ENCODE measurements at regions not wholly inside any gene's neighbourhood (a gene's known extent, or its start where the extent isn't known, plus 50 kb on each side); places are given as distances from the start of the nearest gene placed in this dataset.
"Not testable (repeated sequence)": the region's sequence is repeated elsewhere in the genome, so short reads cannot be mapped to it uniquely, and the experiment has no call there.

DNA sequence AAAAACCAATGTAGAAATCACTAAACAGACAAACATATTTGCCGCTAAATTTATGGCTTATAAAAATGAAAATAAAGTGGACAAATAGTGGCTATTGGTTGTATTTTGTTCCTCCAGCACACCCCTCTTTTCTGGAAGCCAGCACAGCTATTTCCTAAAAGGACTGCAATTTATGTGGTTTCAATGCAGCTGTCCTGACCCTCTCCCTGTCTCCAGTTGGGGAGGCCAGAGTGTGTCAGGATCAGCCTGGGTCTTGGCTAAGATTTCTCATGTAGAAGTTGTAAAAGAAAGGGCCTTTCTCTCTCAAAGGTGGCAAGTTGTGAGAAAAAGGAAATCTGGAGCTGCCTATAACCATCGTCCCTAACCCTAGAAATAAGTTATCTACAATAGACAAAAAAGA, 165.6 kb downstream of the ALDH8A1 start:
- no peak for DNase-seq

DNA sequence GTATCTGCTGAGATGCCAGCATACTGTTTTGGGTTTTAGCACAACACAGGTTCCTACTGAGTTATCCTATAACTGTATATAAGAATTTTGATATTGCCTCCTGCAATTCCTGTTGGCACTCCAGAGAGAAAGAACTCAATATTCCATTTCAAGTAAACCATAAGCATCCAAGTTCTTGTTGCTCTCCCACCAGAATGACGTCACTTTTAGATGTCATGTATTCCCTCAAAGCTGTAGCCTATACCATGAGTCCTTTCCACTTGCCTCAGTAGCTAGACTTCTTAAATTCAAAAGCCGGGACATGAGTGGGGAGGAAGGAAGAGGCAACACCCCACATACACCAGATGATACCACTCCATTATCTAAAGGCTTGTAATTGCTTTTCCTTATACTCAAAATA, 171.5 kb downstream of the ALDH8A1 start:
- DNase-seq: no peak

DNA sequence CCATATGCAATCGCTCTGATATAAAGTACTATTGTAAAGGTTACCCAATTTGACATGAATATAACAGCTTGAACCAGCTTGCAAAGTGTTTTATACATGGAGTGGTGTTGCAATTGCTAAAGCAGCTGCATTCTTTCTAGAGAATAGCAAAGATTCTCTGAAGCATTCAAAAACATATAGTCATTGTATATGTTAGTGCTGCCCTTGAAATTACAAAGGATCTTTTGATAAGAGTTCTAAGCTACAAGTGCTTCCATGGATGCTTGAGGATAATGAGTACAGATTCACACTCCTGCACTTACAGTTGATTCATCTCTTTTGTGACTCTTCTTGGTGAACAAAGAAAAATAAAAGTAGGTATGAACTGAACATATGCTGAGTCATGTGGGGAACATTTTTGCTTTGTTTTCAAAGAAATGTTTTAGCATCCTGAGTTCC, 175.7 kb downstream of the ALDH8A1 start:
- DNase-seq: no peak

DNA sequence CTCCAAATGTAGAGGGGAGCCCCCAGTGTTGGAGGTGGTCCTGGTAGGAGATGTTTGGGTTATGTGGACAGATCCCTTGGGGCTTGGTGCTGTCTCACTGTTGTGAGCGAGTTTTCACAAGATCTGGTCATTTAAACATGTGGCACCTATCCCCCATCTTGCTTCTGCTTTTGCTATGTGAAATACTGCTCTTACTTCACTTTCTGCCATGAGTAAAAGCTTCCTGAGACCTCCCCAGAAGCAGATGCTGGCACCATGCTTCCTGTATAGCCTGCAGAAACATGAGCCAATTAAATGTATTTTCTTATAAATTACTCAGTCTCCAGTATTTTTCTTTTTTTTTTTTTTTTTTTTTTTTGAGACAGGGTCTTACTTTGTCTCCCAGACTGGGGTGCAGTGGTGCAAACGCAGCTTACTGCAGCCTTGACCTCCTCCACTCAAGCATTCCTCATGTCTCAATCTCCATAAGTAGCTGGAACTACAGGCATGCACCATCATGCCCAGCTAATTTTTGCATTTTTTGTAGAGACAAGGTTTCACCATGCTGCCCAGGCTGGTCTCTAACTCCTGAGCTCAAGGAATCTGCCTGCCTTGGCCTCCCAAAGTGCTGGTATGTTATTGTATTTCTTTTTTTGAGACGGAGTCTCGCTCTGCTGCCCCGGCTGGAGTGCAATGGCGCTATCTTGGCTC, 177.1 kb downstream of the ALDH8A1 start:
- DNase-seq: no peak

DNA sequence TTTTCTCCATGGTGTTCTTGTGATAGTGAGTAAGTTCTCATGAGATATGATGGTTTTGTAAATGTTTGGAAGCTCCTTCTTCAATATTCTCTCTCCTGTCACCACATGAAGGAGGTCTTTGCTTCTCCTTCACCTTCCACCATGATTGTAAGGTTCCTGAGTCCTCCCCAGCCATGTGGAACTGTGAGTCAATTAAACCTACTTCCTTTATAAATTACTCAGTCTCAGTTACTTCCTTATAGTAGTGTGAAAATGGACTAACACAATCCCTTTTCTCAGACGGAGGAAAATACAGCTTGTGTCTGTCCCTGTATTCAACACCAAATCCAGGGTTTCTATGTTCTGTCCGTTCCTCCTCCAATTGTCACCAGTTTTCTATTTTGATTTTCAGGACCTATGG, 181.0 kb downstream of the ALDH8A1 start:
- DNase-seq: no peak

DNA sequence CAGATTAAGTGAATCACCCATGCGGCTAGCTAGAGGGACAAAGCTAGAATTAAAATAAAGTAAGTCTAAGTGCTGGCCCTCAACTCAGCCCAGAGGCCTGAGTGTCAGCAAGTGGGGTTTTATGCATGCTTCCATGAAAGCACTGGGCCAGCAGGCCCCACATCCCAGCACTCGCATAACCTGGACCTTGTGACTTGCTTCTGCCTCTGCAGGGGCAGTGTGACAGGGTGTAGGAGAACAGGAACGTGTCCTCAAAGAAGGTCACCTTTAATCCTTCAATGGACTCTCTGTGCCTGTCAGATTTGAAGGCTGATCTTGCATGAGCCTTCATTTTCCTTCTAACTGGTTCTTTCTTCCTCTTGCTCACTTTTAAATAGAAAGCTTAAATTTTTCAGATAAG, 183.4 kb downstream of the ALDH8A1 start:
- no peak for DNase-seq

DNA sequence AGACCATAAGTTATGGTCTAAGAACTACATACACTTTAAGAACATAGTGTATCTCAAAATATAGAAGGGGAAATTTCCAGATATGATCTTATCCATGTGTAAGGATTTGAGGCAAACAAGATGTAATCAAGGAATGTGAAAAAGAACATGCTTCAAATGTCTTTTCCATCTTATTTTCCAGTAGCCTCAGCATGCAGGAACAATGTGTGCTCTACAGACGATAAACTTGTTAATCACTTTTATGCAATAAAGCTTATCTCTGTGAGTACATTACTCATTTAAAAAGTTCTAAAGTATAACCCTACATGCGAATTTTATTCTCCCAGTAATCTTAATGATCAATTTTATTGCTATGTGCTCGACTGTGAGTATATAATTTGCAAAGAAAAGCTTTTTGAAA, 185.2 kb downstream of the ALDH8A1 start:
- no peak for DNase-seq

DNA sequence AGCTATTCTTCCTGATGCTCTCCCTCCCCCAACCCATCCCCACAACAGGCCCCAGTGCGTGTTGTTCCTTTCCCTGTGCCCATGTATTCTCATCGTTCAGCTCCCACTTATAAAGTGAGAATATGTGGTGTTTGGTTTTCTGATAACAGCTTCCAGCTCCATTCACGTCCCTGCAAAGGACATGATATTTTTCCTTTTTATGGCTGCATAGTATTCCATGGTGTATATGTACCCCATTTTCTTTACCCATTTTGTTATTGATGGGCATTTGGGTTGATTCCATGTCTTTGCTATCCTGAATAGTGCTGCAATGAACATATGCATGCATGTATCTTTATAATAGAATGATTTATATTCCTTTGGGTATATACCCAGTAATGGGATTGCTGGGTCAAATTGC, 186.3 kb downstream of the ALDH8A1 start:
- DNase-seq: not testable (repeated sequence)

DNA sequence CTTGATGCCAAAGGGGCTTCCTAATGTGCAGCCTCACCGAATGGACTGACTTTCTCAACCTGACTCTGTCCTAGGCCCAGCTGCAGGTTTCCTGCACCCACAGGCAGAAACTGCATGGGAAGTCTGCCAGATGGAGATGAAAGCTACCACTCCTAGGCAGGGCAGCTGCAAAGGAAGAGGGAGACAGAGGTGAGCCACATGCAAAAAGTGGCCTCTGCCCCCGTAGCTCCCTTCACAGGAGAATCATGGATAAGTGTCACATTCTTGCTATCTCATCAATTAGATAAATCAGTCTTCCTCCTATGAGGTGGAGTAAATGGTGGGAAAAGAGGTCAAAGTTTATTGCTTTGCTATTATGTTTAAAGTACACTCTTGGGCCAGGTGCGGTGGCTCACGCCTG, 191.3 kb downstream of the ALDH8A1 start:
- no peak for DNase-seq

DNA sequence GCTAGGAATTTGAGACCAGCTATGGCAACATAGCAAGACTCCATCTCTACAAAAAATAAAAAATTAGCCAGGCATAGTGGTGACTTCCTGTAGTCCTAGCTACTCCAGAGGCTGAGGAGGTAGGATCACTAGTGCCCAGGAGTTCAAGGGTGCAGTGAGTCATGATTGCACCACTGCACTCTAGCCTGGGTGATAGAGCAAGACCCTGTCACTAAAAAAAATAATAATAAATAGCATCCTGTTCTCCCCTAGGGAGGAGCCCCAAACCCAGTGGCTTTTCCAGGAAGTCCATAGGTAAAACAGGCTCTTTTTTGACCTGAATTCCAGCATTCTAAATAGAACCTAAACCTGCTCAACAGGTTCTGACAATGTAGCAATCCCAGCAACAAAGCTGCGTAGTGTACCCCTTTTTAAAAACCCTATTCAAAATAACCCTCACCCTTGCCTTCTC, 192.0 kb downstream of the ALDH8A1 start:
- no peak for DNase-seq

DNA sequence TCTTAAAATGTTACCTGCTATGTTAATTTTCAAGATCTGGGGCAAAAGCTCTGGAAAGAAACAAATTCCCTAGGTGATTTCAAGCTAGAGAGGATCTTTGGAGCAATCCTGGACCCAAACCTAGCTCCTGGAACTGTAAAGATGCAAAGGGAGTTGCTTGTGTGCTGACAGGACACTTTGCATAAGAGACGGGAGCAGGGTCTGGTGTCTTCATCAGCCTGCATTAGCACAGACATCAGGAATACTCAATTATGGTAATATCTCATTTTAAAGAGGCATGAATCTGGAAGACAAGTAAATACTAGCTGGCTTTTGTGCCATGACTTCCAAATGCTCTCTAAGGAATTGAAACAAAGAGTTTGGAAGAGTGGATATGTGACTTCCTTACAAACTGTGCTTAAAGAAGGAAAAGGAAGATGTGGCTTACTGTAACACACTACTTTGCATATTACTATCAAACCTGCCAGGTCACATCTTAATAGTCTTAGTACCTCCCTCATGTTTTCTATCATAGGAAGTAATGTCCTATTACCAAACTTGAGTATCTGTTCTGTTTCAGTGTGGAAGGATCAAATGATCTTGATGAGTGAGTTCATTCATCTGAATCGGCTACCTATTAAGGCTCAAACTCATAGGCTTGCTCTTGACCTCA, 193.4 kb downstream of the ALDH8A1 start:
- DNase-seq: no peak

DNA sequence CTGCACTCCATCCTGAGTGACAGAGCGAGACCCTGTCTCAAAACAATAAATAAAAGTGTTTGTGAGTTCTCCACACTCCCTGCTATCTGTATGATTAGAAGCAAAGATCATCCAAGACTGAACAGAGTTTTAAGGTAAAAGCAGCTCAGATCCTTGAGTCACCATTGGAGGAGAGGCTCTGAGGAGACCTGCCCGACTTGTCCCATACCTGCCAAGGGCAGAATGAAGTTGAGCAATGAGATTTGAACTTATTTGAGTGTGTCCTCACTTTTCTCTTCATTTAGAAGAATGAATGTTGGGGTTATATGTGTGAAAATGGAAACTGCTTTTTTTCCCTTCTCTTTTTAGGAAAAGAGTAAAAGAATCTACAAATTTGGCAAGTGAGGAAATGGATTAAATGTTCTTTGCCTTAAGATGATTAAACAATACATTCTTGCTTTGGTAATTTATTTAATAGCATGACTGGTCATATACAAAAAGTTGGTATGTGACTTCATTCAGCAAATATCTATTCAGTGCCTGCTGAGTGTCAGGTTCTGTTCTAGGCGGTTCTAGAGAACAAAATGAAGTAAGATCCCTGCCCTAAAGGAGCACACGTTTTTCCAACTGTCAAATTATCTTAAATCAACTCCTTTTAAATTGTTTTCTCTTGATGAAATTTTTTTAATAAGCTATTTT, 195.7 kb downstream of the ALDH8A1 start:
- no peak for DNase-seq

DNA sequence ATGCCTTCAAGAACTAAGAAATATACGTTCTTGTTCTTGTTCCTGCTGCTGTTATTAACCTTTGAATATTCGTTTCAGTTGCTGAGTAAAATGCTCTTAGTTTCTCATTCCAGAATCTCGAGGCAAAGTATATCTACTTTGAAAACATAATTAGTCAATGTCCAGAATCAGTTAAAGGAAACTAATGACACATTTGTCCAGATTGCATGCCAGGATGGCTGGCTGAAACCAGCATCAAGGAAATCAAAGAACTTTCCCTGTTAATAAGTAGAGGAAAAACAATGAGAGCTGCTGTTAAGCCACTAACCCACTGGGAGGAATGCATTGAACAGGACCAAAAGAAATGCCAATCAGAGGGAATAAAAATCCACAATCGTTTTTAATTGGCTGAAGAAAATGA, 196.9 kb downstream of the ALDH8A1 start:
- DNase-seq: no peak

DNA sequence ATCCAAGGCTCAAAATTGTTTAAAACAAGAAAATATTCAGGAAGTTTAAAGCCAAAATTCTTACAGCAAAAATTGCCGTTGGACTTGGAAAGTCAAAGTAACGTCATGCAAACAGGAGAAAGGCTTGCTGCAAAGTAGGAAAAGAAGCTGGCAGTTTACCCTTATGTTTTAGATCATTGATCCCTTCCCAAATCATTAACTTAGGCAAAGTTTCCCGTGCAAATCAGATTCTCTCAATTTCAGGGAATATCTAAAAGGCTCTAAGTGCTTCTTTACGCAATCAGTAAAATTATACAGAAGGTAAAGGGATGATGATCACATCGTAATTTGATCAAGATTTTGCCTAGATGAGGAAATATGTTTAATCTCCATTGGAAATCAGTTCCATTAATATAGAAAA, 197.5 kb downstream of the ALDH8A1 start:
- DNase-seq: no peak

DNA sequence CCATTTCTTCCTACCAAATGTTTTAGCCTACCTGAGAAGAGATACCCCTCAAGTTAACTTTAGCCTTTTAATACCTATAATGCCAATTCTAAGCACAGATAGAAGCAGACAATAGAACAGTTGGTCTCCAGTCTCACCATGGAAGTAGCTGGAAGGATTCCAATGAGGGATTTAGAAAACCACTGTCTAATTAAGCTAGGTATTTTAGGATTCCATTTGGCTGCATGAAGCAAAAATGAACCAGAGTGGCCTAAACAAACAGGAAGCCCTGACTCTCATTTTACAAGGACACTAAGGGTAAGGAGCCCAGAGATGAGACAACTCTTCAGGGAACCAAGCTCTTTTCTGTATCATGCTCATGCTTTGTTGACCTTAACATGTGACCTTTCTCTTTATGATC, 199.2 kb downstream of the ALDH8A1 start:
- no peak for DNase-seq

DNA sequence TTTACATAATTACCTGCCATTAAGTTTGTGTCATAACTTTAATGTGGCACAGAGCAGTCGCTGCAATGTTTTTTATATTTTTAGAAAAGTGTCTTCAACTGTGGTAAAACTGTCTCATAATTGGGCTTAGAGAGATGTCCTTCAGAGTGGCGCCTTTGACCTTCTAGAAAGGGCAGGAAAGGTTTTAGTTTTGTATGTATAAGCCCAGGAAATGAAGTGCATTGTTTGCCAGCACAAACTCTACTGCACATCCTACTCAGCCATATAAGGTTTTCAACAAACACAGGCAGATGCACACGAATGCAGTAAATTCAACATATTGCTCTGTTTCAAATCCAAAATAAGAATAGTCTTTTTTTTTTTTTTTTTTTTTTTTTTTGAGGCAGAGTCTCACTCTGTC, 201.4 kb downstream of the ALDH8A1 start:
- no peak for DNase-seq

DNA sequence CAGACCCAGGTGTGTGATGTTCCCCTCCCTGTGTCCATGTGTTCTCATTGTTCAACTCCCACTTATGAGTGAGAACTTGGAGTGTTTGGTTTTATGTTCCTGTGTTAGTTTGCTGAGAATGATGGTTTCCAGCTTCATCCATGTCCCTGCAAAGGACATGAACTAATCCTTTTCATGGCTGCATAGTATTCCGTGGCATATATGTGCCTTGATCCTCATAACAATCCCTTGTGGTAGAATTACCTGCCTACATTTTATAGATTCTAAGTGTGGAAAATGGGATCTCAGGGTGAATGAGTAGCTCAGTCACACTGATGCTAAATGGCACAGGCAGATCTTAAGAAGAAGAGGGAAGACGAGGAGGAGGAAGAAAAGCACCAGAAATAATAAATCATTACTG, 202.7 kb downstream of the ALDH8A1 start:
- not testable (repeated sequence) for DNase-seq

DNA sequence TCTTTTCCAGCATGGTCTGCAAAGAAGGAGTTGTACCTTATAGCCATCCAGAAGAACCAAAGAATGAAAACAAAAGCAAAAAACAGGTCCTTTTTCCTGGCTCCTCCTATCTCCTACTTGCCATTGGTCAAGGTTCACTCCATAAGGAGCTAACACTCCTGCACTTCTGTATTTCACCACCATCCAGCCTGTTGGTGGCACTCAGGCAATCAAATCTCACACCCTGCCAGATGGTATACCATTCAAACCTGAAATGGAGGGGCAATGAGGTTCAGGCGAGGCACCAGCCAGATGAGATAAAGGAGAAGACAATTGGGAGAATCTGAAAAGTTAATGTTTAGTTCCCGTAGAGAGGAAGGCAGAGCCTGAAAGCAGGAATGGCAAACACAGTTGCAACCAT, 203.8 kb downstream of the ALDH8A1 start:
- DNase-seq: no peak

DNA sequence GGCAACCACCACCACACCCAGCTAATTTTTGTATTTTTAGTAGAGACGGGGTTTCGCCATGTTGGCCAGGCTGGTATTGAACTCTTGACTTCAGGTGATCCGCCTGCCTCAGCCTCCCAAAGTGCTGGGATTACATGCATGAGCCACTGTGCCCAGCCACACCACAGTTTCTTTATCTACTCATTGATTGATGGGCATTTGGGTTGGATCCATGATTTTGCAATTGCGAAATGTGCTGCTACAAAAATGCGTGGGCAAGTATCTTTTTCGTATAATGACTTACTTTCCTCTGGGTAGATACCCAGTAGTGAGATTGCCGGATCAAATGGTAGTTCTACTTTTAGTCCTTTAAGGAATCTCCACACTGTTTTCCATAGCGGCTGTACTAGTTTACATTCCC, 204.7 kb downstream of the ALDH8A1 start:
- DNase-seq: not testable (repeated sequence)

DNA sequence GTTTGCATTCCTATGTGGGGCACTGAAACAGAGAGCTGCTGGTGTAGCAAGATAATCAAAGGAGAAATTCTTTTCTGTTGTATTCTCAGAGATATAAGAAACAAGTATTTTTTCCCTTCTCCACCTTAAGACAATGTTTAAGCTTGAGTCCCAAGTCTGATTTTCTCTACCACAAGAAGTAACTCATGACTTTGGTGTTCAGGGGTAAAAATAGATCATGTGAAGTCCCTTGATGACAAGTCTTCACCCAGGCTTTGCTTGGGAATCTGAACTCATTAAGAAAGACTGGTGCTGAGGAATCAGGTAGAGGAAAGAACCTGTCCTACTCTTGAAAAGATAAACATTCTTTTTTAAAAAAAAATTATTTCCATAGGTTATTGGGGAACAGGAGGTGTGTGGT, 205.6 kb downstream of the ALDH8A1 start:
- no peak for DNase-seq

DNA sequence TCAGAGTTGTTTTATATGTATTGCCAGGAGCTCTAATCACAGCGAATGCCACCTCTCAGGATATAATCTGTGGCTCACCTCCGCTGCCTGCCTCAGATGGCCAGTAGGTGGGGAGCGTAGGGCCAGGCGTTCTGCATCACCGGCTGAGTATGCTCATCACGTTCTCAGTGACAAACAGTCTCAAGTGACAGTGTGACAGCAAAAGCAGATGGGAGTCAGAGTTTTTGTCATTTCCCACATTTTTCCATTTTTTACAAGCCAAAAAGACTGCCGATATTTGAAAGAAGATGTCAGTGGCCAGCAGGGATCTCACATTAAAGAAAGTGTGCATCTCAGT, 208.7 kb downstream of the ALDH8A1 start:
- no peak for DNase-seq

DNA sequence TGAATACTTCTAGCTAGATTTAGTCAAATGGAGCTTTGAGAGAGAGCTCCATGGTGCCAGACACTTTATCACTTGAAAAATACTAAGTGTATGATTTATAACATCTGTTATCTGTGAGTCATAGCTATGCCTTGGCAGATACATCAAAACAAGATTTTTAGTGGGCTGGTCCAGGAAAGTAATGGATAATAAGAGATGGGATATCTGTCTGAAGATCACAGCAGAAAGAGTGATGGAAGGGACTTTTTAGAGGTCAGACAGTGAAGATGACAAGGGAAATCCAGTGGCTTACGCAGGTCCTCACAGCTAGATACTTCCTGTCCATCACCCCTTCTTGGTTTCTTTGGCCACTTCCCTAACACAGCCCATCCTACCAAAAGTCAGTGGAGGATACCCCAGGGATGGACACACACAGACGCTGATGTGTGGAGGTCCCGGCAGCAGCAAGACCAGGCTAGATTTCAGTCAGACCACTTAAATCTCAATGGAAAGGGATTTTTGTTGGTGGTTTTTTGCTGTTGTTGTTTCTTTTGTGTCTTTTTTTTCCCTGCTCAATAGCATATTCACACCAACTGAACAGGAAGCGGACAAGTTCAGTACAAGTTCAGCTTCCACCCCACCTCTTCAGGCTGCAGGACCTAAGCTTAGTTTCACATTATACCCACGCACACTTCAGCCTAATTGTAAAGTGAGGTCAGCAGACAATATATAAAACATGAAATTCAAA, 209.3 kb downstream of the ALDH8A1 start:
- DNase-seq: no peak

DNA sequence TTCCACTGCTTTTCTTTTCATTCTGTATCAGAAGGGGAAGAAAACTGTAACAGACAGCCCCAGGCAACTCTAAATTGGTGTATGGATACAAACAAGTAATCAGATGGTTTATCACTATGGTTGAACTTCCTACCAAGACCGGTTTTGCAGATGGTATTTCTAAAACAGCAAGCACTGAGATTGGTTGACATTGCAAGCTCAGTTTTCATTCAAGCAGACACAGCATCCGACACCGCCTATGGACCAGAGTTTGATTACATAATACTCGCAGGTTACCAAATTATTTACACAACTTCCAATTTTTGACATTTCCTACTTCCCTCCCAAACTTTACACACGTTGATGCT, 209.9 kb downstream of the ALDH8A1 start:
- DNase-seq: no peak

Measured in activated gamma-delta T cell (primary cell).